HepG2 (cell line): ENCODE measurements at regions not wholly inside any gene's neighbourhood (a gene's known extent, or its start where the extent isn't known, plus 50 kb on each side); places are given as distances from the start of the nearest gene placed in this dataset.

Source experiments
- ATM ChIP-seq: fragments of 450-650 bp; IDR thresholded peaks from 2 replicates; pipeline ENCODE4 v1.7.1; 2017; ENCODE audit warnings: mild to moderate bottlenecking, borderline replicate concordance
- BCL6 ChIP-seq: IDR thresholded peaks from 2 replicates; pipeline ENCODE4 v1.6.1; 2016; ENCODE audit warnings: missing genetic modification reagents, missing compliant biosample characterization
- BORCS8-MEF2B ChIP-seq: sonication (generic); formaldehyde crosslinking; IDR thresholded peaks from 2 replicates; pipeline ENCODE4 v1.8.0; 2022; ENCODE audit warnings: mild to moderate bottlenecking, missing genetic modification reagents
- CREB1 ChIP-seq, 2 experiments: fragments of 450-650 bp in 1 of 2; IDR thresholded peaks; 2 replicates each; pipeline ENCODE4 v1.6.1; 2016 to 2017; ENCODE audit warnings: control low read depth in 1 of 2, mild to moderate bottlenecking in 1 of 2, missing compliant biosample characterization in 1 of 2, missing genetic modification characterization in 1 of 2
- EED ChIP-seq: sonication (generic); formaldehyde crosslinking; IDR thresholded peaks from 2 replicates; pipeline ENCODE4 v1.5.0; 2020; ENCODE audit warnings: mild to moderate bottlenecking, missing genetic modification reagents
- GABPB1 ChIP-seq: IDR thresholded peaks from 2 replicates; pipeline ENCODE4 v1.6.1; 2016; ENCODE audit warnings: mild to moderate bottlenecking, missing genetic modification reagents, moderate library complexity, missing compliant biosample characterization
- HNRNPUL1 ChIP-seq: fragments of 200-400 bp; formaldehyde crosslinking; IDR thresholded peaks from 2 replicates; pipeline ENCODE4 v1.6.1; 2017; ENCODE audit warnings: low read depth, mild to moderate bottlenecking, low read length, moderate library complexity
- KDM2A ChIP-seq: sonication (generic); formaldehyde crosslinking; IDR thresholded peaks from 2 replicates; pipeline ENCODE4 v1.4.0; 2020; ENCODE audit warnings: low read depth, missing genetic modification reagents, borderline replicate concordance
- MIER2 ChIP-seq: IDR thresholded peaks from 2 replicates; pipeline ENCODE4 v1.6.1; 2016; ENCODE audit warnings: missing biosample characterization, missing genetic modification reagents
- NR2F6 ChIP-seq, 2 experiments: IDR thresholded peaks; 2 replicates each; pipeline ENCODE4 v1.6.1; 2016; ENCODE audit warnings: antibody characterized with exemption in 1 of 2, mild to moderate bottlenecking in 1 of 2
- RFX3 ChIP-seq: IDR thresholded peaks from 2 replicates; pipeline ENCODE4 v1.6.1; 2016; ENCODE audit warnings: missing biosample characterization, missing genetic modification reagents
- SAFB2 ChIP-seq: sonication (generic); formaldehyde crosslinking; IDR thresholded peaks from 2 replicates; pipeline ENCODE4 v1.5.1; 2020; ENCODE audit warnings: missing genetic modification reagents, low read depth, mild to moderate bottlenecking, borderline replicate concordance
- SMC3 ChIP-seq: IDR thresholded peaks from 2 replicates; pipeline ENCODE4 v1.6.1; 2011; ENCODE audit warnings: low read length, improper control_type of control experiment
- SP1 ChIP-seq, 2 experiments: fragments of 450-650 bp in 1 of 2; sonication (generic) in 1 of 2; formaldehyde crosslinking in 1 of 2; IDR thresholded peaks; 2 replicates each; pipeline versions ENCODE4 v1.4.0 to v1.6.1; 2016 to 2020; ENCODE audit warnings: missing genetic modification reagents in 1 of 2
- STAG1 ChIP-seq: sonication (generic); formaldehyde crosslinking; IDR thresholded peaks from 2 replicates; pipeline ENCODE4 v1.4.0; 2020; ENCODE audit warnings: missing genetic modification reagents
- TBP ChIP-seq: sonication (generic); formaldehyde crosslinking; IDR thresholded peaks from 2 replicates; pipeline ENCODE4 v1.5.0; 2020; ENCODE audit warnings: missing genetic modification reagents
- TCF7 ChIP-seq: sonication (generic); IDR thresholded peaks from 2 replicates; pipeline ENCODE4 v1.6.1; 2016; ENCODE audit warnings: antibody characterized with exemption, low read depth
- XRCC5 ChIP-seq: fragments of 200-400 bp; formaldehyde crosslinking; optimal IDR thresholded peaks from 2 replicates; pipeline ENCODE3; 2017; ENCODE audit warnings: mild to moderate bottlenecking, low read length
- ZNF468 ChIP-seq: sonication (generic); formaldehyde crosslinking; IDR thresholded peaks from 2 replicates; pipeline ENCODE4 v1.8.0; 2022; ENCODE audit warnings: mild to moderate bottlenecking, moderate library complexity, missing genetic modification reagents
- ZNF749 ChIP-seq: sonication (generic); formaldehyde crosslinking; IDR thresholded peaks from 2 replicates; pipeline ENCODE4 v1.8.0; 2022; ENCODE audit warnings: mild to moderate bottlenecking, missing genetic modification reagents, moderate library complexity, borderline replicate concordance
- ZNF776 ChIP-seq: sonication (generic); formaldehyde crosslinking; IDR thresholded peaks from 2 replicates; pipeline ENCODE4 v1.4.0; 2020; ENCODE audit warnings: mild to moderate bottlenecking, missing genetic modification reagents
- ZNF777 ChIP-seq: sonication (generic); formaldehyde crosslinking; IDR thresholded peaks from 2 replicates; pipeline ENCODE4 v1.4.0; 2020; ENCODE audit warnings: missing genetic modification reagents
- ZNF788 ChIP-seq: sonication (generic); formaldehyde crosslinking; IDR thresholded peaks from 2 replicates; pipeline ENCODE4 v1.5.0; 2020; ENCODE audit warnings: mild to moderate bottlenecking, missing genetic modification reagents, borderline replicate concordance
- TF ChIP-seq, protein P1 (sequence below): sonication (generic); formaldehyde crosslinking; IDR thresholded peaks from 2 replicates; pipeline ENCODE4 v1.5.0; 2020; ENCODE audit warnings: mild to moderate bottlenecking, missing genetic modification reagents, moderate library complexity
- TF ChIP-seq, protein P2 (sequence below): sonication (generic); formaldehyde crosslinking; IDR thresholded peaks from 2 replicates; pipeline ENCODE4 v1.4.0; 2020; ENCODE audit warnings: missing genetic modification reagents
- TF ChIP-seq, protein P3 (sequence below): sonication (generic); formaldehyde crosslinking; IDR thresholded peaks from 2 replicates; pipeline ENCODE4 v1.5.1; 2020; ENCODE audit warnings: mild to moderate bottlenecking, moderate library complexity, missing genetic modification reagents

DNA sequence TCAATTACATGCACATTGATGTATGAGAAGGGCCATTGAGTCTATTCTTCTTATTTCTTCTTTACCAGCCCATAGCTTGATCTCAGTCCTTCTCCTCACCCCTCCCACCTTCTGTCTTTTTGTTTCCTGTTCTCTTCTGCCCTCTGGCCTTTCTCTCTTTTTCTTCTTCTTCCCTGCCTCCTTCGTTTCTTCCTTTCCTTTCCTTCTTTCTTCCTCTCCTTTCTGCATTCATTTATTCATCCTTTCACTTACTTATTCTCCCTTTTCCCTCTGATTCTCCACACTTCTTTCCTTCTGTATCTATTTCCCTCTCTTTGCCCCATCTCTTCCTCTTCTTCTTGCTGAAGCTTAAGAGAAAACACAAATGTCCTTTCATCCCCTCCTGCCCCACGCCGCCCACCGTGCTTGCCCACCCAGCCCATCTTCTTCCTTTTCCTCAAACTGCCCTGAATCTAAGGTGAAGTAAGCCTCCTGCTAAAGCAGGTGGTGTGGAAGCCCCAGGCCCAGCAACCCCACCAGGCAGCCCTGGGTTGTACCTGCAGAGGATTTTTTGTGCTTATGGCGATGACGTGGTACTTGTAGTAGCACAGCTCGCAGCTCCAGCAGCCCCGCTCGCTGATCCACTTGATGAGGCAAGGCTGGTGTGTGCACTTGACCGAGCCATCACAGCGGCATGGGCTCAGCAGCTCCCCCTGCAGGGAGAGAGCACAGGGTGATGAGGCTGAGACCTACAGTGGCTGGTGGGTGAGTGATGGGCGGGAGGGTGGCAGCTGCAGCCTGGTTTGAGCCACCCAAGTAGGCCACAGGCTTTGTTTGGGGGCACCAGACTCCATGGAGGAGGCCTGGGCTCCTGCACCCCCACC is 89.0 kb downstream of the MARCHF4 start (continued):
- TF ChIP-seq, protein P1, sequence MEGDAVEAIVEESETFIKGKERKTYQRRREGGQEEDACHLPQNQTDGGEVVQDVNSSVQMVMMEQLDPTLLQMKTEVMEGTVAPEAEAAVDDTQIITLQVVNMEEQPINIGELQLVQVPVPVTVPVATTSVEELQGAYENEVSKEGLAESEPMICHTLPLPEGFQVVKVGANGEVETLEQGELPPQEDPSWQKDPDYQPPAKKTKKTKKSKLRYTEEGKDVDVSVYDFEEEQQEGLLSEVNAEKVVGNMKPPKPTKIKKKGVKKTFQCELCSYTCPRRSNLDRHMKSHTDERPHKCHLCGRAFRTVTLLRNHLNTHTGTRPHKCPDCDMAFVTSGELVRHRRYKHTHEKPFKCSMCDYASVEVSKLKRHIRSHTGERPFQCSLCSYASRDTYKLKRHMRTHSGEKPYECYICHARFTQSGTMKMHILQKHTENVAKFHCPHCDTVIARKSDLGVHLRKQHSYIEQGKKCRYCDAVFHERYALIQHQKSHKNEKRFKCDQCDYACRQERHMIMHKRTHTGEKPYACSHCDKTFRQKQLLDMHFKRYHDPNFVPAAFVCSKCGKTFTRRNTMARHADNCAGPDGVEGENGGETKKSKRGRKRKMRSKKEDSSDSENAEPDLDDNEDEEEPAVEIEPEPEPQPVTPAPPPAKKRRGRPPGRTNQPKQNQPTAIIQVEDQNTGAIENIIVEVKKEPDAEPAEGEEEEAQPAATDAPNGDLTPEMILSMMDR (CRISPR knock-in tag) = peak; percentile 86
- TF ChIP-seq NR2F6 (IDR thresholded peaks at IDR 0.05) (no peak), NR2F6 (CRISPR knock-in tag; IDR thresholded peaks at IDR 0.05) (0 out of 2 replicates have a peak, but pooled peaks have one; percentile 24), ZNF468 (CRISPR knock-in tag) (no peak), ZNF788 (CRISPR knock-in tag) (peak; percentile 39; the same call in 1 of the 2 replicates), SAFB2 (CRISPR knock-in tag) (no peak), TBP (no peak), BCL6 (CRISPR knock-in tag) (no peak), GABPB1 (CRISPR knock-in tag) (no peak), CREB1 (IDR thresholded peaks at IDR 0.05) (peak; percentile 64; the same call in 1 of the 2 replicates), CREB1 (CRISPR knock-in tag; IDR thresholded peaks at IDR 0.05) (no peak), KDM2A (CRISPR knock-in tag) (peak; percentile 62), XRCC5 (peak; percentile 79), MIER2 (CRISPR knock-in tag) (peak; percentile 33; the same call in 1 of the 2 replicates), HNRNPUL1 (no peak), BORCS8-MEF2B (CRISPR knock-in tag) (peak; percentile 46; the same call in 1 of the 2 replicates), SMC3 (0 out of 2 replicates have a peak, but pooled peaks have one; percentile 13), SP1 (IDR thresholded peaks at IDR 0.05) (no peak), SP1 (CRISPR knock-in tag; IDR thresholded peaks at IDR 0.05) (no peak), ZNF776 (CRISPR knock-in tag) (0 out of 2 replicates have a peak, but pooled peaks have one; percentile 30), ZNF777 (CRISPR knock-in tag) (no peak), RFX3 (no peak), STAG1 (CRISPR knock-in tag) (peak; percentile 67), ATM (0 out of 2 replicates have a peak, but pooled peaks have one; percentile 36), TCF7 (no peak), ZNF749 (CRISPR knock-in tag) (no peak), EED (0 out of 2 replicates have a peak, but pooled peaks have one; percentile 41)
- TF ChIP-seq, protein P2, sequence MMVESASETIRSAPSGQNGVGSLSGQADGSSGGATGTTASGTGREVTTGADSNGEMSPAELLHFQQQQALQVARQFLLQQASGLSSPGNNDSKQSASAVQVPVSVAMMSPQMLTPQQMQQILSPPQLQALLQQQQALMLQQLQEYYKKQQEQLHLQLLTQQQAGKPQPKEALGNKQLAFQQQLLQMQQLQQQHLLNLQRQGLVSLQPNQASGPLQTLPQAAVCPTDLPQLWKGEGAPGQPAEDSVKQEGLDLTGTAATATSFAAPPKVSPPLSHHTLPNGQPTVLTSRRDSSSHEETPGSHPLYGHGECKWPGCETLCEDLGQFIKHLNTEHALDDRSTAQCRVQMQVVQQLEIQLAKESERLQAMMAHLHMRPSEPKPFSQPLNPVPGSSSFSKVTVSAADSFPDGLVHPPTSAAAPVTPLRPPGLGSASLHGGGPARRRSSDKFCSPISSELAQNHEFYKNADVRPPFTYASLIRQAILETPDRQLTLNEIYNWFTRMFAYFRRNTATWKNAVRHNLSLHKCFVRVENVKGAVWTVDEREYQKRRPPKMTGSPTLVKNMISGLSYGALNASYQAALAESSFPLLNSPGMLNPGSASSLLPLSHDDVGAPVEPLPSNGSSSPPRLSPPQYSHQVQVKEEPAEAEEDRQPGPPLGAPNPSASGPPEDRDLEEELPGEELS = no peak
- TF ChIP-seq, protein P3, sequence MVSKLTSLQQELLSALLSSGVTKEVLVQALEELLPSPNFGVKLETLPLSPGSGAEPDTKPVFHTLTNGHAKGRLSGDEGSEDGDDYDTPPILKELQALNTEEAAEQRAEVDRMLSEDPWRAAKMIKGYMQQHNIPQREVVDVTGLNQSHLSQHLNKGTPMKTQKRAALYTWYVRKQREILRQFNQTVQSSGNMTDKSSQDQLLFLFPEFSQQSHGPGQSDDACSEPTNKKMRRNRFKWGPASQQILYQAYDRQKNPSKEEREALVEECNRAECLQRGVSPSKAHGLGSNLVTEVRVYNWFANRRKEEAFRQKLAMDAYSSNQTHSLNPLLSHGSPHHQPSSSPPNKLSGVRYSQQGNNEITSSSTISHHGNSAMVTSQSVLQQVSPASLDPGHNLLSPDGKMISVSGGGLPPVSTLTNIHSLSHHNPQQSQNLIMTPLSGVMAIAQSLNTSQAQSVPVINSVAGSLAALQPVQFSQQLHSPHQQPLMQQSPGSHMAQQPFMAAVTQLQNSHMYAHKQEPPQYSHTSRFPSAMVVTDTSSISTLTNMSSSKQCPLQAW (CRISPR knock-in tag) = 0 out of 2 replicates have a peak, but pooled peaks have one; percentile 20
